COLO668 (cell line): ENCODE measurements at regions not wholly inside any gene's neighbourhood (a gene's known extent, or its start where the extent isn't known, plus 50 kb on each side); places are given as distances from the start of the nearest gene placed in this dataset.
"Not testable (repeated sequence)": the region's sequence is repeated elsewhere in the genome, so short reads cannot be mapped to it uniquely, and the experiment has no call there.

ENCODE experiments used
- DNase-seq: peaks from one replicate; lab custom pipeline; 2025; ENCODE audit not compliant: unreplicated experiment; lab: John Stamatoyannopoulos, UW

DNA sequence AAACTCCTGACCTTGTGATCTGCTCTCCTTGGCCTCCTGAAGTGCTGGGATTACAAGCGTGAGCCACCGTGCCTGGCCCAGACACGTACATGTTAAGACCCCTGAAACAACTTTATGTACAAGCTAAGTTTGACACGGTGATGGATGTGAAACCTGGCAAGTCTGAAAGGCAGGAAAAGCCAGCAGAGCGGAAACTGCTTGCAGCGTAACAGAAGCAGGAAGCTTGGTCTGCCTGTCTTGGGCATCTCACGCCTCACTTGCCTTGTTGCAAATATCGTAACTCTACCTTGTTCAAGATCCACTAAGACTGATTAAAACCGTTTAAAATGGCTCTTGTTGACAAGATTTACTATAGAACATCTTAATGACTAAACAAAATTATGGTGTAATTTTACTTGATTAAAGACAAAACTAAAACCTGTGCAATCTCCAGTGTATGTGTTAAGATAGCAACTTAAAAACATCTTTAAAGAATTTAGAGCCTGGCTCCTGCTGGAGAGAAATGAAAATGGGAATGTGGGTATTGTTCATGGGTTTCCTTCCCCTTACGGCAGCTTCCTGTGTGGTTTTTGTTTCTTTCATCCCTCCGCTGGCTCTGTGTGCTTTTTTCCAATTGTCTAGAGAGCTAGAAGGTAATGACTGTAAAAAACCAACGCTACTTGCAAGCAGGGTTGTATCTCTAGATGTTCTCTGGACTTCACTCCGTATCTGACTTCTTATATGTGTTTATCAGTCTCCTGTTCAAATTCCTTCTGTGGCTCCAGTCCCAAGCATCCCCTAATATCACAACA, 477.6 kb downstream of the XYLT1 start:
- DNase-seq, result no peak

DNA sequence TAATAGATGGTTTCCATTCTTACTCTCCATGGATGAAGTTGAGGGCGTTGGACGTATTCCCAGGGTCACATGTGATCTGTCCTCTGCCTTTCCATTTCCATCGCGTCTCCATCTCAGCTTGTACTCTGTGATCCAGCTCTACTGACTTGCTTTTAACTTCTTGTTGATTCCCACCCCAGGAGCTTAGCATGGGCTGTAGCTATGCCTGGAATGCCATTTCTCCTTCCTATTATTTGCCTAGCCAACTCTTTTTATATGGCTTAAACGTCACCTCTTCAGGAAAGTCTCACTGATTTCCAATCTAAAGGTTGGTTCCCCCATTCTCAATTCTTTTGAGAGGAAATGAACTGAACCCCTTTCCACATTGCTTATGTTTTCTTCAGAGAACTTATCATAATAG, 475.9 kb downstream of the XYLT1 start:
- DNase-seq, result no peak

DNA sequence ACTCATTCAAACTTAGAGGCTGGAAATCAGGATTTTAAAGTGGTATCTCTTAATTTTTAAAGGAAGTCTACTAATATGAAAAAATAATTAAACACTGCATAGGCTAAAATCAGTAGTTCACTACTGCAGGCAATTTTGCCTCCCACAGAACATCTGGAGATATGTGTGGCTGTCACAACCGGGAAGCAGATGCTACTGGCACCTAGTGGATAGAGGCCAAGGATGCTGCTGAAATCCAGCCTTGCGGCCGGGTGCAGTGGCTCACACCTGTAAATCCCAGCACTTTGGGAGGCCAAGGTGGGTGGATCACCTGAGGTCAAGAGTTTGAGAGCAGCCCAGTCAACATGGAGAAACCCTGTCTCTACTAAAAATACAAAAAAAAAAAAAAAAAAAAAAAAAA, 473.9 kb downstream of the XYLT1 start:
- no peak for DNase-seq

DNA sequence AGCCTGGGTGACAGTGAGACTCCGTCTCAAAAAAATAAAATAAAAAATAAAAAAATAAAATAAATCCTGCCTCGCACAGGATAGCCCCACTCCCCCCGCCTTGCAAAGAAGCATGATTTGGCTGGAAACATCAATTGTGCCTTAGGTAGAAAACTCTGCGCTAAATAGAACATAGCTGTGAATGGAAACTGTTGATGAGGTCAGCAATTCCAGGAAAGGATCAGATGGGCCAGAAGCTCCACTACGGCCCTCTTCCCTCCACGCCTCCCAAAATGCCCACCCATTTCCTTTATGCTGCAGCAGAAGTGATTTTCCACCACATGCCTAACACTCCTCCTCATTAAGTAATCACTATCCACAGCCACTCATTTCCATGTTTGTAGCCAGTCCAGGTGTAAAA, 473.4 kb downstream of the XYLT1 start:
- no peak for DNase-seq

DNA sequence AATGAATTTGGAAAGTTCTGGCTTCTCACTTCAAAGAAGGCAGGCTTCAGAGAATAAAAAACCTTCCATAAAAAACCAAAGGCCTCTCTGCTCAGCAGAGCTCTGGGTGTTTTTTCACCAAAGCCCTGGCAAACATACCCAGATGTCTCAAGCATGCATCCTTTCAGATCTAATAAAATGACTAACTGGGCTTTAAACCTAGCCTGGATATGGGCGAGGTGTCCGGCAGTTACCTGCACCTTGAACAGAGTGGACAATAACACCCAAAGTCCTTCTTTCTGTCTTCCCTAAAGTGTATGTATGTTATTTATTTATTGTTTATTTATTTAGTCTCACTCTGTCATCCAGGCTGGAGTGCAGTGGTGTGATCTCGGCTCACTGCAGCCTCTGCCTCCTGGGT, 469.3 kb downstream of the XYLT1 start:
- DNase-seq, result no peak

DNA sequence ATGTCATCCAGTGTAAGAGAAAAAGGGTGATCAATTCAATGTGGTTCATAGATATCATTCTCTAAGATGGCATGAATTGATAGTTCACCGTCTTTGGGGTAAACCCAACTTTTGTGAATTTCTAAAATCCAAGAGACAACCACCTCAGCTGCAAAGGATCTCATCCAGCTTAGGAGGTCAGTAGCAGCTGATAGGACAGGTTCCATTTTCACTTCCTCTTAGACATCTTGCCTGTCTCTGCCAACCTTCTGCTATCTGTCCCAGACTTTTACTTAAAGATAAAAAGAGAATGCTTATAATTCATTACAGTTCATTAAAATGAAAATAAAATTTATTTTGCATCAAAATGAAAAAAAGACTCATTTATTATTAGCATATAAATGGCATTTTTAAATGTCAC, 468.2 kb downstream of the XYLT1 start:
- no peak for DNase-seq

DNA sequence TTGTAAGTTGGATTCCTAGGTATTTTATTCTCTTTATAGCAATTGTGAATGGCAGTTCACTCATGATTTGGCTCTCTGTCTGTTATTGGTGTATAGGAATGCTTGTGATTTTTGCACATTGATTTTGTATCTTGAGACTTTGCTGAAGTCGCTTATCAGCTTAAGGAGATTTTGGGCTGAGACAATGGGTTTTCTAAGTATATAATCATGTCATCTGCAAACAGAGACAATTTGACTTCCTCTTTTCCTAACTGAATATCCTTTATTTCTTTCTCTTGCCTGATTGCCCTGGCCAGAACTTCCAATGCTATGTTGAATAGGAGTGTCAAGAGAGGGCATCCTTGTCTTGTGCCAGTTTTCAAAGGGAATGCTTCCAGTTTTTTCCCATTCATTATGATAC, 464.8 kb downstream of the XYLT1 start:
- DNase-seq, result not testable (repeated sequence)

DNA sequence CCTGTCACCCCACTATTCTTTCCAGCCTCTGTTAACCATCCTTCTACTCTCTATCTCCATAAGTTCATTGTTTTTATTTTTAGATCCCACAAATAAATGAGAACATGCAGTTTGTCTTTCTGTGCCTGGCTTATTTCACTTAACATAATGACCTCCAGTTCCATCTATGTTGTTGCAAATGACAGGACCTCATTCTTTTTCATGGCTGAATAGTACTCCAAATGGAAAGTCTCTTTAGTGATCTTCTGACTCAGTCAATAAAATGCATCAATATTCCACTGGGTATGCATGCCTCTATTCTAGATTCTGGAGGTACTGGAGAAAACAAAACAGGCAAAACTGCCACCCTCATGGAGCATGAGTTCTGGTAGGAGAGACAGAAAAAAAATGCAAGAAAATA, 459.0 kb downstream of the XYLT1 start:
- no peak for DNase-seq

DNA sequence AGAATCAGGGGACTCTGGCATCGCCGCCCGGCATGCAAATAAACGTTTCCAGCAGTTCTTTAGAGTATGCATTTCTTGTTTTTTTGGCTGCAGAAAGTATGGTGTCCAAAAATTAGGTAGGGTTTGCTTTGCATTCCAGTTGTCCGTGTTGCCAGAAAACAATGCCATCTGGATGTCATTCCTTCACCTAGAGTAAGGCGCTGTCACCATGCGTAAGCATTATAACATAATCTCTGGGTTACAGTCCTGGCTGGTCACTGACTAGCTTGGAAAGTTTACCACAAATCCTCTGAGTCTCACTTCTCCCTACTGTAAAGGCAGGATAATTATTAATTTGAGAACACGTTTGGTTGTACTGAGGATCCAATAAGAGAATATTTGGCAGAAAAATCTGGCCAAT, 457.7 kb downstream of the XYLT1 start:
- DNase-seq, result no peak

DNA sequence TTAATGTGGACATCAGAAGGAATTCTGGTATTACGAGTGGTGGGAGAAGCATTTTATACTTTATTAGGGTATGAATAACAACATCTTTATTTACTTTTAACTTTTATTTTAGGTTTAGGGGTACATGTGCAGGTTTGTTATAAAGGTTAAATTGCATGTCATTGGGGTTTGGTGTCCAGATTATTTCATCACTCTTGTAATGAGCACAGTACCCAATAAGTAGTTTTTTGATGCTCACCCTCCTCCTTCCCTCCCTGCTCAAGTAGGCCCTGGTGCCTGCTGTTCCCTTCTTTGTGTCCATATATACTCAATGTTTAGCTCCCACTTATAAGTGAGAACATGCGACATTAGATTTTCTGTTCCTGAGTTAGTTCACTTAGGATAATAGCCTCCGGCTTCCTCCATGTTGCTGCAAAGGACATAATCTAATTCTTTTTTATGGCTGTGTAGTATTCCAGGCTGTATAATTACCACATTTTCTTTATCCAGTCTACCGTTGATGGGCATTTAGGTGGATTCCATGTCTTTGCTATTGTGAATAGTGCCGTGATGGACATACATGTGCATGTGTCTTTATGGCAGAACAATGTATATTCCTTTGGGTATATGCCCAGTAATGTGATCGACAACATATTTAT, 456.2 kb downstream of the XYLT1 start:
- DNase-seq, result no peak

DNA sequence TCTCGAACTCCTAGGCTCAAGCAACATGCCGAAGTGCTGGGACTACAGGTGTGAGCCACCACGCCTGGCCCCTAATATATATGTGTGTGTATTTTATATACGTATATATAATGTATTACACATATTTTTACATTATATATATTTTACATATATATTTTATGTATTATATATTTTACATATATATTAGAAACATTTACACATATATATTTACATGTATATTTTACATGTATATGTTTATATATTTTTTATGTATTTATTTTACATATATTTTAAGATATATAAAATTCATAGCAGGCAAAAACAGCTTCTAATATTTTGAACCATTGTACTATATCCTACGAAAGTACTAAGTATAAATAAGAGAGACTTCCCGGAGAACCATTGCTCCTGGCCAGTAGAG, 455.1 kb downstream of the XYLT1 start:
- no peak for DNase-seq

DNA sequence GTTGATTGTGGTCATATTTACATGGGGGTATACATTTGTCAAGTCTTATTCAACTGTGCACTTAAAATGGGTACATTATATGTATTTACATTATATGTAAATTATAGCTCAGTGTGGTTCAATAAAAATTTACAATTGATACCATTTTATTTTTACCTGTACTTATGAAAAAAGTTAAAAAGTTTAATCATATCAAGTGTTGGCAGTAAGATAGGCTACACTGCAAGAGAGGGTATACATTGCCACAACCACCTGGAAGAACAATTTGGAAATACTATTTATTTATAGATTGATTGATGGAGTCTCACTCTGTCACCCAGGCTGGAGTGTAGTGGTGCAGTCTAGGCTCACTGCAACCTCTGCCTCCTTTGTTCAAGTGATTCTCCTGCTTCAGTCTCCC, 453.3 kb downstream of the XYLT1 start:
- DNase-seq, result no peak

DNA sequence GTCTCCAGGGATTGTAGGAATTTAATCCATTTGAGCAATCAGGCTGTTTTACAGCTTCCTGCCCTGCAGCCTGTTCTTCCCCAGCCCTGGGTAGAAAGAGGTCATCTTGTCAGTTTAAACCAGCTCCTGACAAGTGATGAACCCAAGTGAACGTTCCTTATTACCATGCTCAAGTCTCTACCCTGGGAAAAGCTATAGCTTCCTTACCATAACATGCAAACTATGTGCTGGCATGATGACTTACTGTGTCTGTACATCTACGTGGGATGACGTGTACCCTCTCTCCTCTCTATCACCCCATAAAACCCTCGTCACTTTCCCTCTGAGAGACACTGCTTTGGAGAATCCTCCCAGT, 452.2 kb downstream of the XYLT1 start:
- DNase-seq, result no peak

DNA sequence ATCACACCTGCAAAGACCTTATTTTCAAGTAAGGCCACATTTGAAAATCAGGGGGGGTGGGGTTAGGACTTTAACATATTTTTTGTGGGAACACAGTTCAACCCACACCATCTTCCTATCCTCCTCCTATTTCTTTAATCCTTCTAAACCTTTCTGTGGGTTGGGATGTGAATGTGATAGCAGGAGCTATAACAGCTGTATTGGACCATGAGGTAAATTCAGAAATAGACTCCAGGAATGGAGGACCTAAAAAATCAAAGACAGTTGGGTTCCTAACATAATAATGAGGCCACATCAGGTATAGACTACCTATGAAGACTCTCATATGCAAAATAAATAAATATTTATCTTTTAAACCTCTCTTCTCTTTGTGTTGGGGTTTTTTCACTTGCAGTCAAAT, 451.4 kb downstream of the XYLT1 start:
- DNase-seq, result no peak

DNA sequence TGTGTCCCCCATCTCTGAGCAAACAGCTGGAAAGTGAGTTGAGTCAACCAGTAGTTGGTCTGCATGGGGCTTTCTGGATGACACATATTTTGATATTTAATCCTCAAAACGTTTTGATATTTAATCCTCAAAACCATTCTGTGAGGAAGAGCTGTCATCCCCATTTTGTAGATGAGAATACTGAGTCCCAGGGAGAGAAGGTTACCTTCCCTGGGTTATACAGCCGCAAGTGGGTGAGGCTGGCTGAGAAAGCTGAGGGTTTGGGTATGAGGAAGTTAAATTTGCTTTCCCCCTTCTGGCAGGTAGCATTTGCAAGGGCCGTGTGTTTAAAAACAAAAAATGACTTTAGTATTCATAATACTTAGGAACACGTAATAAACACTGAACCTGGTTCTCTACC, 447.2 kb downstream of the XYLT1 start:
- no peak for DNase-seq

DNA sequence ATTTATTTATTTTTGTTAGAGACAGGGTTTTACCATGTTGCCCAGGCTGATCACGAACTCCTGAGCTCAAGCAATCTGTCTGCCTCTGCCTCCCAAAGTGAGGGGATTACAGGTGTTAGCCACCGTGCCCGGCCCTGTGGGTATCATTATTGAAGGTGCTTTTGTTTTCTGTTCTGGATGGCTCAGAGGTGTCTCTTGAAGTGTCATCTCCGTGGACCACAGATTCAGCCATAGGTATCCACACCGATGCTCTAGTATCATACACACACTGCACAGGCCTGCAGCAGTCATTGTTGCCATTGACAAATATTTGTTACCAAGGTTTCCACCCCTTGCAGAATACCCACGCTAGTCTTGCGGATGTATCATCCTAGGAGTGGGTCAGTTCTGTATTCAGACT, 446.2 kb downstream of the XYLT1 start:
- no peak for DNase-seq

DNA sequence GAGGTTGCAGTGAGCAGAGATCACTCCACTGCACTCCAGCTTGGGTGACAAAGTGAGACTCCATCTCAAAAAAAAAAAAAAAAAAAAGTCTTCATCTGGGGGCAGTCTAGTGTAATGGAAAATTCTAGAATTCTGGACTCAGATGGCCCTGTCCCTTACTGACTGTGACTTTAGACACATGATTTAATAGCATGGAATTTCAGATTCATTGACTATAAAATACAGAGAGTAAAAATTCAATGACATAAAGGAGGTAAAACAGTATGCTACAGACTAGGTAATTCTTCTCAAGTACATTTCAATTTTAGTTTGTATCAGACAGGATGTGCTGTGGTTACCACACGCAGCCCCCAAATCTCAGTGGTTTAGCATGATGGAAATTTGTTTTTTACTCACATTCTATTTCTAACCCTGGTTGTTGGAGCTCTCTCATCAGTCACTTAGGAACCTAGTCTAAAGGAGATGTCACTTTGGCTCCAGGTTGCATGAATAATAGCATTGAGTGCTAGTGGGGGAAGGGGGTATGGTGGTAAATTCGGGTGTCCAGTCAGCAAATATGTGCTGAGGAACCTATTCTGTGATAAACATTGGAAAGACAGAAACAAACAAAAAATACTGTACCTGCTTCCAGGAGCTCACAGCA, 444.0 kb downstream of the XYLT1 start:
- DNase-seq, result no peak

DNA sequence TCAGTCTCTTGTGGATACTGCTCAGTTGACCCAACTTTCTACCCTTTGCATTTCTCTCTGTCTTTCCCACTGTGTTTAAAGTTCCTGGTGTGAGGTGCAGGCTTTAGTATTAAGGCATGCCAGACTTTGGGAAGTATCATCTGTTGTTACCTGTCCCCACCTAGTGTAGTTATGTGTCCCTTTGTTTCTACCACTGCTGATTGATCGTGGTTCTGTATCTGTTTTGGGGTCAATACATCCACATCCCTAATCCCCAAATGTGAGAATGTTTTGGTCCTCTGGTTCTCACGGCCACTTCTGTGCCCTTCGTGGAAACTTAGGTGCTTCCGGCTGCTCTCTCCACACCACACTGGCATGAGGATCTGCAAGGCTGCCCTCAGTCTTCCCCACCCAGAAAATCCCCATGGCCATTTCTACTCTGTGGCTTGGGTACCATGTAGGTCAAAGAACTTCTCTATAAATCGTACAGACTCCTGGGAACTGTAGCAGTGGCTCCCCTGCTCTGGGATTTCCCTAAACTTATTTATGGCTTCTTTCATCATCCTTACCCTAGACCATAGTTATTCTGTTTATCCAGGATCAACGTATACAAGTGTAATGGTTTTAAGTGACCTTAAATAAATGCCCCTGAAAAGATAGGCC, 443.2 kb downstream of the XYLT1 start:
- DNase-seq, result no peak

DNA sequence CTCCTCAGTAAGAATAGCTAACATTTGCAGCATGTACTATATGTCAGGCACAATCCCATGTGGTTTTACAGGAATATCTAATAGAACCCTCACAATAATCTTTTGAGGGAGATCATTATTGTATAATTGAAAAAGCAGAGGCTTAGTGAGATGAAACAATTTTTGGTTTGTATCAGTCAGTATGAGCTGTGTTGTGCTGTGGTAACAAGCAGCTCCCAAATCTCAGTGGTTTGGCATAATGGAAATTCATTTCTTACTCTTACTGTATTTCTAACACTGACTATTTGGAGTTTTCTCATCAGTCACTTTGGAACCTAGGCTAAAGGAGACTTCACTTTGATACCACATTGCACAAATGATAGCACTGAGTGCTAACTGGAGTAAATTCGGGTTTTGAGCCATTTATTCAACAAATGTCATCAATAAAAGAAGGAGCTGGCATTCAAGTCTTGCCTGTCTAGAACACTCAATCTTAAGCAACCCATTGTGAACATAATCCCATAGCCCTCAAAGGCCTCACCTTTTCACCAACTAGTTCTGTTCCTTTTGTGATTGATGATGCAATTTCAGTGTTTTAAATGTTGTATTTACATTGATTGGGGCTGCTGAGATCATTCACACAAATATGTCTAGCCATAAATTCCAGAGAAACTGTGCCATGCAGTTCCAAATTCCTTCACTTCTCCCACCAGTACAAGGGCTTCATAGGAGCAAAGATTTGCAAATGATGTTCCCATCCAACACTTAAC, 441.0 kb downstream of the XYLT1 start:
- DNase-seq, result no peak

DNA sequence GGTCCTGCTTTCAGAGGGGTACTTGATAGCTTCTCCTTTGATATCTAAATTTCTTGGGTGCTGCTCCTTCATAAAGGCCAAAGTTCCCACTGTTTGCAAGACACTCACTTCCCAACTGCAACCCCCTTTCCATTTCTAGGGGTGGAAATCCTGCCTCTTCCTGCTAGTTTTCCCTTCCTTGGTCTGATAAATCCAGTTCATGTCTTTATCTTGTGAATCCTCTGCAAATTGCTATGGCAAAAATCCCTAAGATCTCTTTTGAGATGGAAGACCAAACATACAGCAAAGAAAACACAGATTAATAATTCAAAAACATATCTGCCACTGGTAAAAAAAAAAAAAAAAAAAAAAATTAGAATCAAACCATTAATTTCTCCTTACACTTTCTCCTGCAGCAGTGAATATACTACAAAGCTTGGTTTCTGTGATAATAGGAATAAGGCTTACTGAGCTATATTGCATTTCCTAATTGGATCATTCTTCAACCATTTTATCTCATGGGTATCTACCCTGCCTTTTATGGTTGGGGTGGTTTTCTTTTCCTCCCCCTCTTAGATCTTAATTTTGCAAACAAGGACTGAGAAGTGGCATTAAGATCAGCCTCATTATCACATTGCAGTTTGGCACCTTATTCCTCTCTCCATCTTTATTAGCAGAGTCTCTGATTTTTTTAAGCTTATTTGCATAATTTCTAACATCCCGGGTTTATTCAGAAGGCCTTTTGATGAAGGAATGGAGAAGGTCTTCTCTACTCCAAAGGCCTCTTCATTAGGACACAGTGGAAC, 439.1 kb downstream of the XYLT1 start:
- no peak for DNase-seq

DNA sequence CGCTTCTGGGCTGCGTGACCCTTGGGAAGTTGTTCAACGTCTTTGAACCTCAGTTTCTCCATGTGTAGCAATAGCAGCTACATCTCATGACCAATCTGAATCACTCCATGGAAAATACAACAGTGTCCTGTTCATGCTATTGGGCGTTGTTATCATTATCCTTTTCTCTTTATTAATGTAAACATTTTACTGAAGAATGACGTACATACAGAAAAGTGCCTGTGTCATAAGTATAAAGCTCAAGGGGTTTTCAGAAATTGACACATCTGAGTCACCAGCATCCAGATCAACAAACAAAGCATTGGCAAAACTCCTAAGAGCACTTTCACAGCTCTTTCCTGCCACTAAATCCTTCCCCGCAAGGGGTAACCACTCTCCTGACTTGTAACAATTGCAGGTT, 438.4 kb downstream of the XYLT1 start:
- no peak for DNase-seq
